GM12878 (cell line): ENCODE measurements at regions not wholly inside any gene's neighbourhood (a gene's known extent, or its start where the extent isn't known, plus 50 kb on each side); places are given as distances from the start of the nearest gene placed in this dataset.

Experiments
- CTCF ChIP-seq, 3 experiments: IDR thresholded peaks in 2 of 3; conservative IDR thresholded peaks in 1 of 3; 2 replicates each; pipeline ENCODE4 v1.5.1; 2011; ENCODE audit warnings: low read depth in 3 of 3, low read length in 3 of 3, mild to moderate bottlenecking in 3 of 3, control low read depth in 2 of 3, moderate library complexity in 2 of 3, inconsistent platforms in 1 of 3, mixed read lengths in 1 of 3; ENCODE audit not compliant: control insufficient read depth in 2 of 3, insufficient read depth in 1 of 3; ENCODE audit errors: extremely low read depth in 1 of 3
- MXI1 ChIP-seq: fragments of 150-350 bp; IDR thresholded peaks from 2 replicates; pipeline ENCODE4 v1.6.1; 2011; ENCODE audit warnings: low read depth, mild to moderate bottlenecking, inconsistent platforms, low read length, improper control_type of control experiment
- POLR2A ChIP-seq: IDR thresholded peaks from 2 replicates; pipeline ENCODE4 v1.6.1; 2011; ENCODE audit warnings: low read depth, mild to moderate bottlenecking, low read length
- SMAD1 ChIP-seq: fragments of 450-650 bp; IDR thresholded peaks from 2 replicates; pipeline ENCODE4 v1.6.1; 2018; ENCODE audit warnings: mild to moderate bottlenecking, low read depth; ENCODE audit not compliant: partially characterized antibody
- SMC3 ChIP-seq: IDR thresholded peaks from 2 replicates; pipeline ENCODE4 v1.6.1; 2011; ENCODE audit warnings: low read length, improper control_type of control experiment, borderline replicate concordance
- SP1 ChIP-seq: IDR thresholded peaks from one replicate; pipeline ENCODE4 v1.6.1; 2011; ENCODE audit warnings: low read depth, low read length
- SPI1 ChIP-seq: IDR thresholded peaks from 2 replicates; pipeline ENCODE4 v1.6.1; 2011; ENCODE audit warnings: low read depth, mild to moderate bottlenecking, low read length, moderate library complexity, borderline replicate concordance; ENCODE audit not compliant: insufficient read depth
- TCF7 ChIP-seq: IDR thresholded peaks from 2 replicates; pipeline ENCODE4 v1.6.1; 2014; ENCODE audit warnings: antibody characterized with exemption, borderline replicate concordance
- YBX1 ChIP-seq: fragments of 450-650 bp; IDR thresholded peaks from 2 replicates; pipeline ENCODE4 v1.6.1; 2016; ENCODE audit warnings: antibody characterized with exemption
- ZNF622 ChIP-seq: fragments of 450-650 bp; IDR thresholded peaks from 2 replicates; pipeline ENCODE4 v1.6.1; 2017; ENCODE audit warnings: mild to moderate bottlenecking, inconsistent platforms

GRCh38 chr5:51495672-51496071, 112.4 kb downstream of the ISL1 start:
- TF ChIP-seq TCF7, result no peak
- TF ChIP-seq CTCF (IDR thresholded peaks at IDR 0.05 in 2 of 3, conservative IDR thresholded peaks at IDR 0.05 in 1 of 3; ENCODE audit: control insufficient read depth in 2 of 3, extremely low read depth in 1 of 3, insufficient read depth in 1 of 3, low read depth in 3 of 3, low read length in 3 of 3), result no peak
- TF ChIP-seq SMAD1, result no peak
- no peak for TF ChIP-seq SMC3
- TF ChIP-seq SPI1, result no peak
- no peak for TF ChIP-seq MXI1
- no peak for TF ChIP-seq POLR2A
- no peak for TF ChIP-seq ZNF622
- no peak for TF ChIP-seq SP1
- no peak for TF ChIP-seq YBX1
